ENCODE measurements at regions not wholly inside any gene's neighbourhood (a gene's known extent, or its start where the extent isn't known, plus 50 kb on each side); places are given as distances from the start of the nearest gene placed in this dataset.

DNA sequence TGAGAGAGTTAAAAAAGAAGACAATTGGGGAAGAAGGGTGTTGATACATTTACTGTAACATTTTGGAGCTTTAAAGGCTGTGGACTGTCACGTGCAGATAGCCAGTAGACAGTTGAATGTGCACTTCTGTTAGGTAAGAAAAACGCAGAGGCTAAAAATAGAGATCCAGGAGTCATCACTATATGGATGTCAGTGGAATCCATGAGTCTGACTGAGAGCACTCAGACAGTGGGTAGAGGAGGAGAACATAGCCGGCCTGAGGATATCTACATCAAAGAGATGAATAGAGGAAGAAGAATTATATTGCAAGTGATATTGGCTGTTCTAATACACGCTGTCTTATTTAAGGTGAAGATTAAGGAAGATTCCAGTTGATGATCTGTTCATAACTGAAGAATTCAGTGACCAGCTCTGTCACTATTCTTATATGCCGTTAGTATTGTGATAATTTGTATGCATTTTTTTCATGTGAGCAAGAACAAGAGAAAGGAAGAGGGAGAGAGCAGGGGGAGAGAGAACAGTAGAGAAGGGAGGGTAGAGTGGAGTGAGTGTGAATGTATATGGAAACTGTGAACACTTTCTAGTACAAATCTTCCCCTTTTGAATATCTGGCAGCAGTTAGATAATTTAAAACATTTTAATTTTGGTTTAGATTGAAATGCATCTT lies 344.8 kb downstream of the CHRM3 start:
- no peak for DNase-seq (ENCODE audit: low spot score)

DNA sequence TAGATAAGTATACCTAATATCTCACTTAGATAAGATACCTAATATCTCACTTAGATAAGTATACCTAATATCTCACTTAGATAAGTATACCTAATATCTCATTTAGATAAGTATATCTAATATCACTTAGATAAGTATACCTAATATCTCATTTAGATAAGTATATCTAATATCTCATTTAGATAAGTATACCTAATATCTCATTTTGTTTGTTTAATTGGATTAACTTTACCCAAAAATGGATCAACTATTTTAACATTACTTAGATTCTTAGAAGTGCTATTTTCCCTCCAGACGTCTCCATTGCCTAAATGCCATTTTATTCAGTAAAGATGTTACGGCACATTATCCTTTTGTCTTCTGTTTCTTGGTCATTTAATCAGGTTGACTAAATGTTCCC lies 346.4 kb downstream of the CHRM3 start:
- no peak for DNase-seq (ENCODE audit: low spot score)

GRCh38 chr1:239733995-239734394 lies 347.6 kb downstream of the CHRM3 start:
- no peak for DNase-seq (ENCODE audit: low spot score)

- DNase-seq (ENCODE audit: low spot score), result no peak
Measured at GRCh38 chr1:239735111-239735510, 348.7 kb downstream of the CHRM3 start.

GRCh38 chr1:239736479-239736878 lies 350.1 kb downstream of the CHRM3 start:
- no peak for DNase-seq (ENCODE audit: low spot score)

GRCh38 chr1:239739375-239739774 lies 352.3 kb upstream of the FMN2 start:
- DNase-seq (ENCODE audit: low spot score), result no peak

DNA sequence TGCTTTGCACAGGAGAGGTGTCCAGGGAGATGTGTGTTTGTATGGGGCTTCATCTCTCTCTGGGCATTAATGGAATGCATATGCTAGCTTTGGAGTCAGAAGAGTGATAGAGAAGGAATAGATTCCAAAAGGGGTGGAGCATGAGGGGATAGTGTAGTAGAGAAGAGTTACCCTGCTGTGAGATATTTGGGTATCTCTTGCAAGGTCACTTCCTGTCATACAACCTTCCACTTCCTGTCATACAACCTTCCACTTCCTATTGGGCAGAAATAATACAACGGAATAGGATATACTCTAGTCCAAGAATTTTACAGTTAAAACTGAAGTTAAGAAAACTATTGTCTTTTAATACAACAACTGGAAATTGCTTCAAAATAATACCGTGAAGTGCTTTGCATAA lies 351.8 kb upstream of the FMN2 start:
- DNase-seq (ENCODE audit: low spot score), result no peak

DNA sequence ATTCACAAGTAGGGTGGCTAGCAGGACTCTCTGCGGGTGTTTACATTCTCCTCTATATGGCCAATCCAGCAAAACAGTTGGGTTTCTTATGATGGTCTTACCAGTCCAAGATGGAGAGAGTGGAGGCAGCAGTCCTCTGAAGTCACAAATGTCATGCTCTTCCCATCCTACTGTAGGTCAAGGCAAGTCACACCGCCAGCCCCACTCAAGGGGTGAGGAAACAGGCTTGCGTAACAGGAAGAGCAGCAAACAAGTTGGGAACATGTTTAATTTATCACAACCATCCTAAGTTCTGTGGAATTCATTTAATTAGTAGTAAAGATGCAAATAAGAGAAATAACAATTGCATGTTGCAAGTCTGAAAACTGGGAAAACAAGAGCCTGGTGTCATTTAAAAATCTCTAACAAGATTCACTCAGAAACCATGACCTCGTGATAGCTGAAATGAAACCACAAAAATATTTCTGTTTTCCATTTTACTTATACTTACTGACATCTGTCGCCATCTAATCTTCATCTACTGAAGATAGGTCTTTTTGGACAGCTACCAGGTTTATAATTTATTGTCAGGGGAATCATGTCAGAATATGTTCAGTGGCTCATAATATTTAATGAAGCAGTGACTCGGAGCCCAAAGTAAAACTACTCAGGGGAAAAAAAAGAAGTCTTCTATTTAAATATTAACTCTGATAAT lies 349.1 kb upstream of the FMN2 start:
- no peak for DNase-seq (ENCODE audit: low spot score)

GRCh38 chr1:239744851-239745250 lies 346.8 kb upstream of the FMN2 start:
- DNase-seq (ENCODE audit: low spot score), result no peak

- no peak for DNase-seq (ENCODE audit: low spot score)
Measured at GRCh38 chr1:239755107-239755912, 336.4 kb upstream of the FMN2 start.

DNA sequence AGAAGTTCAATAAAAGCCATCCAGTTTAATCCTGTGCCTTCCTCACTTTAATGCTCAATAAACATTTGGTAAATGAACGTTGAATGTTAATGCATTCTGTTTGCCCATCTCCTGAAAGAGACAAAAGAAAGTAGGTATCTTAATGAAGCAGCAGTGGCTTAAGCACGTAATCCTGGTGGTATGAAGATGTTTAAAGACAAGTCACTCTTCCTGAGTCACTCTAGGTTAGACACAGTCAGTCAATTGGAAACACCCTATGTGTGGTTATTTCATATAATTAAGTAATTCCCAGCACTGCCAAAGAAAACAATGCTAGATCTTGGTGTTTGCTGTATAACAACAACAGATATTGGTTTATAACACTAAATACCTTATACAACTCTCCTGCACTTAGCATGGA lies 334.0 kb upstream of the FMN2 start:
- DNase-seq (ENCODE audit: low spot score), result no peak

DNA sequence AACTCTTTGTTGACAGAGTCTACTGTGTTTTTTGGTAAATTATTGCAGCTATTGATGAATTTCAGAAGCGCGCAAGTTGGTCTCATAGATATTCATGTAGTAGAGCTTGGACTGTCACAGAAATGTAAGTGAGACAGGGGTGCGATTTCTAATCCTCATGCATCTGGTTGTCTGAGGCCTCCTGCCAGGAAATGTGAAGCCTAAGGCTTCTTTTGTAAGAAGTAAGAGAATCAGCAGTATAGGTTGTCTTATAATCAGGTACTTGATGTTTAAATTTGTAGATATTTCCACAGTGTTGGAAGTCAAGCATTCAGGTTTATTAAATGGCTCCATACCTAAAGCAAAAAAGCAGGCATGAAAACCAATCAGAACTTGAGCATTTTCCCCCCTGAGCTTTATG lies 332.9 kb upstream of the FMN2 start:
- DNase-seq (ENCODE audit: low spot score), result no peak

- DNase-seq (ENCODE audit: low spot score), result no peak
Measured at GRCh38 chr1:239761509-239761908, 330.2 kb upstream of the FMN2 start.

DNA sequence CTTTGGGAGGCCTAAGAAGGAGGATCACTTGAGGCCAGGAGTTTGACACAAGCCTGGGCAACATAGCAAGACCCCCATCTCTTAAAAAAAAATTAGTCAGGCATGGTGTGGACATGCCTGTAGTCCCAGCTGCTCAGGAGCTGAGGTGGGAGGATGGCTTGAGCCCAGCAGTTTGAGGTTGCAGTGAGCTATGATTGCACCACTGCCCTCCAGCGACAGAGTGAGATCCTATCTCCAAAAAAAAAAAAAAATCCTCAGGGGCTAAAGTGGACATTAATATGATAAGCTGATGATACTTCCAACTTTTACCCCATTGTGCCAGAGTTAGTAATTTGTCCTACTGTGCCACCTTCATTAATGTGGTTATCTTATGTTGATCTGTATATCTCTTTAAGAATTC lies 327.8 kb upstream of the FMN2 start:
- no peak for DNase-seq (ENCODE audit: low spot score)

DNA sequence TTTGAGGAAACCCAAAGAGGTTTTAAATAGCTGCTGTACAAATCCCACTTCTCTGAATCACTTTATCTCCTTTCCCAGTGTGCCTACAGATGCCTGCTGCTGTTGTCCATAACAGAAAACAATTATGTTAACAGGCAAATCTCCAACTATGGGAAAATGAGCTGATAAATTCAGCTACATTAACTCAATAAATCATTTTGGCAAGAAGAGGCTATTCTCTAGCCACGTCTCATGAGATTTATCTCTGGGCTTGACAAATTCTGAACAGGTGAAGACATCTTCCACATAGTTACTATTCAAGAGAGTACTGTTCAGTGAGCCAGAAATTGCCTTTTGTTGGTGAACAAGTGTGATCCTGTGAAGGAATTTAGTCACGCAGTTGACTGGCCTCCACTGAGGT lies 327.1 kb upstream of the FMN2 start:
- no peak for DNase-seq (ENCODE audit: low spot score)

DNA sequence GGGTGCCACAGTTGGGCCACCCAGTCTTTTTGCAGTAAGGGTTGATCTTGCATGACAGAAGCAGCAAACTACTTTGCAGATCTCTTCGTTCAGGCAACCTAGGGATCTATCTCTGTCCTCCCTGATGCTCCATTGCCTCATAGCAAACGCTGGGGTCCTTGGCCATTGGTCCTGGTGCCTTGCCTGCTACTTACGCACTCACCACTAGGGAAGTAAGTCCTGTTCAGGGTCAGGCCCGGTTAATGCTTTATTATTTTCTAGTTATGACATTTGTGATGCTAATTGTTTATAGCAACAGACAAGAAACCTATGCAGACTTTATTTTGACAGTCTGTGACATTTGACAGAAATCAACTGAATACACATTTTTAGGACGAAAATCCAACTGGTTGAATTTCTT lies 326.5 kb upstream of the FMN2 start:
- peak; percentile 29 for DNase-seq (ENCODE audit: low spot score)

- no peak for DNase-seq (ENCODE audit: low spot score)
Measured at GRCh38 chr1:239771550-239771949, 320.1 kb upstream of the FMN2 start.

- DNase-seq (ENCODE audit: low spot score), result no peak
Measured at GRCh38 chr1:239772446-239772845, 319.2 kb upstream of the FMN2 start.

GRCh38 chr1:239775466-239775865 lies 316.2 kb upstream of the FMN2 start:
- DNase-seq (ENCODE audit: low spot score), result no peak

GRCh38 chr1:239778208-239778813 lies 313.4 kb upstream of the FMN2 start:
- DNase-seq (ENCODE audit: low spot score), result no peak

DNA sequence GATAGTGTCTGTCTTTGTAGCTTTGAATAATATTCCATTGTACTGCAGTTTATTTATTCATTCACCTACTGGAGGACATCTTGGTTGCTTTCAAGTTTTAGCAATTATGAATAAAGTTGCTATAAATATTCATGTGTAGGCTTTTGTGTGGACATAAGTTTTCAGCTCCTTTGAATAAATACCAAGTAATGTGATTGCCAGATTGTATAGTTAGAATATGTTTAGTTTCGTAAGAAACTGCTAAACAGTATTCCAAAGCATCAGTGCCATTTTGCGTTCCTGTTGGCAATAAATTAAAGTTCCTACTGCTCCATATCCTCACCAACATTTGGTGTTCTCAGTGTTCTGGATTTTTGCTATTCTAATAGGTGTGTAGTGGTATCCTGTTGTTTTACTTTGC lies 311.7 kb upstream of the FMN2 start:
- no peak for DNase-seq (ENCODE audit: low spot score)

DNA sequence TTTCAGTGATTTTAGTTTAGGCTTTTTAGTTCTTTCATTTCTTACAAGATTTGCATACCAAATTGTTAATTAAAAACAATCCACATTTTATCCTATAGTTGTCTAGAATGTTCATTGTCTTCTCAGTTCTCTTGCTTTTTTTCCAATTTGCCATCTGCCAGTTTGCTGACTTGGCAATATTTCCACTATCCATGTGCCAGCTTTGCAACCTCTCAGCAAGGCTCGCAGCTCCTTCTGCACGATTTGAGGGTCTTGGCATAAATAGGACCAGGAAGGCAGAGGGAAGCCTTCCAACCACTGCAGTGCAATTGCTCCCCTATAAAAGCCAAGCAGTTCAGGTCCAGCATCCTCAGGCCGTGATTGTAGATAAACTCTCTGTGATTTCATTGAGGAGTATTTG lies 306.8 kb upstream of the FMN2 start:
- DNase-seq (ENCODE audit: low spot score), result no peak

DNA sequence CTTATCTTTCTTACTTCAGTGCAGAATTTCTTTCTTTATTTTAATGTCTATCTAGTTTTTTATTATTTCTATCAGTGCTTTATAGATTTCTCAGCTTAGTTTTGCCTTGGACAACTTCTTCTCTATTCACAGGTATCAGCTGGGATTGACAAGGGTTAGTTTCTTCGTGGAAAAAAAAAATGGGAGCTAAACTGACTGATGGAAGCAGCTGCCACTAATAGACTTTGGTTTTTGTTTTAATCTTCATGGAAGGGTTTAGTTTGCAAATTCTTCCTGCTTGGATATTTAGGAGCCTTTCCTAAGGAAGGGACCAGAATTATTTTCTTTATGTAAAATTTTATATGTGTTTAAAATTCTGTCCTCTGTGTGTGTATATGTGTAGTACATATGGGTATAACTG lies 306.1 kb upstream of the FMN2 start:
- DNase-seq (ENCODE audit: low spot score), result no peak
